GM12878 (cell line): ENCODE measurements at regions not wholly inside any gene's neighbourhood (a gene's known extent, or its start where the extent isn't known, plus 50 kb on each side); places are given as distances from the start of the nearest gene placed in this dataset.

Source experiments
- ATAC-seq: fragments of 200-7000 bp; cut with Tn5 transposase; 3 replicates; pipeline ENCODE4 v1.9.1; 2020; ENCODE audit warnings: mild to moderate bottlenecking, moderate library complexity
- BruUV-seq: library from RNA; stranded (reverse); fragments of 400-500 nt; replicated peaks from 2 replicates; lab custom pipeline; 2021; lab: Mats Ljungman, UMichigan
- CTCF ChIA-PET: fragments of 300-600 bp; sonication (Branson Sonifier 250); formaldehyde crosslinking; extraction: SDS; loops from one replicate; lab custom pipeline; 2021; ENCODE audit warnings: inconsistent platforms; lab: Yijun Ruan, JAX
- POLR2A ChIA-PET: fragments of 350-600 bp; formaldehyde crosslinking; extraction: SDS; loops from one replicate; lab custom pipeline; 2021; ENCODE audit warnings: inconsistent platforms; lab: Charles Lee
- RAD21 ChIA-PET: fragments of 300-600 bp; sonication (Branson Sonifier 250); formaldehyde crosslinking; loops from one replicate; lab custom pipeline; 2023; ENCODE audit warnings: antibody characterized with exemption; ENCODE audit not compliant: unreplicated experiment; lab: Charles Lee
- SMC1A ChIA-PET: fragments of 300-600 bp; sonication (Branson Sonifier 250); formaldehyde crosslinking; loops from one replicate; lab custom pipeline; 2023; ENCODE audit not compliant: unreplicated experiment, uncharacterized antibody; lab: Charles Lee
- DNase-seq: peaks from one replicate; pipeline ENCODE4 v3.0.0-alpha.2; 2011; ENCODE audit warnings: low read depth, low spot score
- FAIRE-seq: peaks from 3 replicates; lab custom pipeline; 2011; peaks lifted over from hg19 to GRCh38; lab: Jason Lieb, UNC
- H2AFZ ChIP-seq: 2 replicates; pipeline ENCODE4 v1.6.0; 2011; ENCODE audit warnings: low read depth, low read length, control low read depth; ENCODE audit not compliant: control insufficient read depth
- H3K27ac ChIP-seq: 2 replicates; pipeline ENCODE4 v1.5.1; 2011; ENCODE audit warnings: control low read depth; ENCODE audit not compliant: control insufficient read depth, insufficient read depth
- H3K27me3 ChIP-seq, 2 experiments: replicated peaks in 1 of 2; 2 replicates each; pipeline versions ENCODE4 v1.6.0 to v1.6.1; 2011; ENCODE audit warnings: low read length in 1 of 2; ENCODE audit not compliant: control insufficient read depth in 2 of 2, insufficient read depth in 2 of 2
- H3K36me3 ChIP-seq, 2 experiments: 2 replicates each; pipeline ENCODE4 v1.5.1; 2011; ENCODE audit warnings: low read length in 1 of 2; ENCODE audit not compliant: control insufficient read depth in 2 of 2, insufficient read depth in 2 of 2
- H3K4me1 ChIP-seq: 2 replicates; pipeline ENCODE4 v1.6.1; 2011; ENCODE audit warnings: mild to moderate bottlenecking, low read length, moderate library complexity, mixed read lengths; ENCODE audit not compliant: control insufficient read depth, insufficient read depth
- H3K4me2 ChIP-seq: 2 replicates; pipeline ENCODE4 v1.6.0; 2011; ENCODE audit warnings: control low read depth; ENCODE audit not compliant: control insufficient read depth, insufficient read depth
- H3K4me3 ChIP-seq: fragments of 200-600 bp; sonication (generic); 2 replicates; pipeline ENCODE4 v1.5.1; 2016
- H3K79me2 ChIP-seq: 2 replicates; pipeline ENCODE4 v1.6.0; 2011; ENCODE audit warnings: low read length; ENCODE audit not compliant: control insufficient read depth, insufficient read depth
- H3K9ac ChIP-seq: 2 replicates; pipeline ENCODE4 v1.8.0; 2011; ENCODE audit warnings: low read length, control low read depth, mixed read lengths; ENCODE audit not compliant: control insufficient read depth, insufficient read depth
- H3K9me3 ChIP-seq: replicated peaks from 3 replicates; pipeline ENCODE4 v1.5.1; 2011; ENCODE audit warnings: mild to moderate bottlenecking, low read length; ENCODE audit not compliant: control insufficient read depth, insufficient read depth
- H4K20me1 ChIP-seq: 2 replicates; pipeline ENCODE4 v1.6.0; 2011; ENCODE audit not compliant: control insufficient read depth, insufficient read depth
- ATF7 ChIP-seq: fragments of 450-650 bp; IDR thresholded peaks from 2 replicates; pipeline ENCODE4 v1.6.1; 2016; ENCODE audit warnings: low read depth, mild to moderate bottlenecking
- BCL11A ChIP-seq: IDR thresholded peaks from 2 replicates; pipeline ENCODE4 v1.6.1; 2011; ENCODE audit warnings: low read depth, low read length
- BHLHE40 ChIP-seq, 2 experiments: fragments of 450-650 bp in 1 of 2; IDR thresholded peaks; 2 replicates each; pipeline ENCODE4 v1.6.1; 2011 to 2017; ENCODE audit warnings: low read depth in 2 of 2, borderline replicate concordance in 1 of 2, improper control_type of control experiment in 1 of 2, low read length in 1 of 2, mild to moderate bottlenecking in 1 of 2
- CHD1 ChIP-seq: IDR thresholded peaks from 2 replicates; pipeline ENCODE4 v1.6.1; 2012; ENCODE audit warnings: low read depth, low read length, improper control_type of control experiment
- CREM ChIP-seq: IDR thresholded peaks from 2 replicates; pipeline ENCODE4 v1.6.1; 2014; ENCODE audit warnings: antibody characterized with exemption, low read depth
- JUND ChIP-seq: IDR thresholded peaks from 2 replicates; pipeline ENCODE4 v1.6.1; 2012; ENCODE audit warnings: low read depth, mild to moderate bottlenecking, low read length, improper control_type of control experiment, moderate library complexity
- MEF2B ChIP-seq: fragments of 450-650 bp; IDR thresholded peaks from 2 replicates; pipeline ENCODE4 v1.6.1; 2018; ENCODE audit warnings: mild to moderate bottlenecking, moderate library complexity; ENCODE audit not compliant: partially characterized antibody, poor library complexity, severe bottlenecking
- MXI1 ChIP-seq: fragments of 150-350 bp; IDR thresholded peaks from 2 replicates; pipeline ENCODE4 v1.6.1; 2011; ENCODE audit warnings: low read depth, mild to moderate bottlenecking, inconsistent platforms, low read length, improper control_type of control experiment
- NR2C1 ChIP-seq: fragments of 450-650 bp; IDR thresholded peaks from 2 replicates; pipeline ENCODE4 v1.6.1; 2017; ENCODE audit warnings: antibody characterized with exemption, mild to moderate bottlenecking, moderate library complexity
- PAX8 ChIP-seq: fragments of 450-650 bp; IDR thresholded peaks from 2 replicates; pipeline ENCODE4 v1.6.1; 2017; ENCODE audit warnings: mild to moderate bottlenecking, moderate library complexity
- POU2F2 ChIP-seq: IDR thresholded peaks from 3 replicates; pipeline ENCODE4 v1.6.1; 2011; ENCODE audit warnings: low read depth, mild to moderate bottlenecking, low read length, borderline replicate concordance
- RELB ChIP-seq: fragments of 450-650 bp; IDR thresholded peaks from 2 replicates; pipeline ENCODE4 v1.6.1; 2017; ENCODE audit warnings: low read depth, mild to moderate bottlenecking, moderate library complexity
- RFX5 ChIP-seq: IDR thresholded peaks from 2 replicates; pipeline ENCODE4 v1.6.1; 2011; ENCODE audit warnings: low read depth, low read length, improper control_type of control experiment
- SIN3A ChIP-seq: IDR thresholded peaks from 2 replicates; pipeline ENCODE4 v1.6.1; 2012; ENCODE audit warnings: low read depth, low read length, improper control_type of control experiment
- WGBS: methylation state at CpG from one replicate; pipeline ENCODE4 v1.1.6; 2016; ENCODE audit warnings: low lambda C conversion rate; ENCODE audit not compliant: insufficient replicate concordance, insufficient coverage; ENCODE audit errors: missing lambda C conversion rate; 5-methylcytosine and 5-hydroxymethylcytosine counted together
- in situ Hi-C: fragments of 300-500 bp; cut with MboI; formaldehyde crosslinking; loops from 9 replicates; pipeline ENCODE4 v1.14.3; 2018; ENCODE audit warnings: mixed read lengths
- intact Hi-C: fragments of 100-400 bp; cut with micrococcal nuclease; formaldehyde crosslinking; loops from one replicate; pipeline ENCODE4 v1.14.2; 2022; ENCODE audit not compliant: unreplicated experiment
- TF ChIP-seq, protein P1 (sequence below): IDR thresholded peaks from 2 replicates; pipeline ENCODE4 v1.6.1; 2012; ENCODE audit warnings: low read depth, low read length, improper control_type of control experiment

DNA sequence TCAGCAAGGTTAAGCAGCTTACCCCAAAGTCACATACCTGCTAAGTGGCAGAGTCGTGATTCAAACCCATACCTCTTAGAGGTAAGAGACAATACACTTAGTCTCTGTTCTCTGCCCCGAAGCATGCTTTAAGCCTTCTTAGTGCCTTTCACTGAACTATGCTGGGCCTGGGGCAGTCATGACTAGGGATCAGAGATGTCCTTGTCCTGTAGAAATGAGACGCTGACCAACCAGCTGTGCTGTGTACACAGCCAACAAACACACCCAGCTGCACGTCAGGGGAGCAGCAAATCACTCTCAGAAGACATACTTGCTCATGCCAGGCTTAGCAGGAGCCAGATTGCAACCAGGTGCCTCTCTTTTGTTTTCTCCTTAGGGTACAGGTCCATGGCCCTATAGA, 255.7 kb downstream of the BUD13 start:
- ATAC-seq (no peak), DNase-seq (no peak), FAIRE-seq (no peak)
- Histone ChIP-seq H3K4me3 (no peak overlapping the region), H3K36me3 (no peaks in the 10 kb centered on the region), H2AFZ (no peak overlapping the region), H3K4me2 (no peak overlapping the region)
- no peak for TF ChIP-seq POU2F2
- TF ChIP-seq, all 136 proteins: peak for 0
- H3K4me1 ChIP-seq = peaks cover 5% of the 10 kb centered on the region; the same call in 1 of the 2 replicates
- H3K9me3 ChIP-seq = no peaks in the 10 kb centered on the region
- ChIA-PET SMC1A (no interaction called here), CTCF (interaction anchor here (1.0 kb wide), 1 partner anchor 38 kb away, joined by 3 read pairs; no protein-coding TSS in a partner anchor), POLR2A (no interaction called here), RAD21 (no interaction called here)
- no TSS peak for BruUV-seq
- 27% methylated on average over 4 of the region's 4 CpGs for WGBS
- H3K9ac ChIP-seq = no peak overlapping the region
- no peaks in the 10 kb centered on the region for H3K79me2 ChIP-seq
- no peaks in the 10 kb centered on the region; a peak in 1 of 4 replicates for H3K27me3 ChIP-seq
- in situ Hi-C loops (no loop called here), intact Hi-C loops (no loop called here)
- no peak overlapping the region for H3K27ac ChIP-seq
- no peaks in the 10 kb centered on the region for H4K20me1 ChIP-seq

DNA sequence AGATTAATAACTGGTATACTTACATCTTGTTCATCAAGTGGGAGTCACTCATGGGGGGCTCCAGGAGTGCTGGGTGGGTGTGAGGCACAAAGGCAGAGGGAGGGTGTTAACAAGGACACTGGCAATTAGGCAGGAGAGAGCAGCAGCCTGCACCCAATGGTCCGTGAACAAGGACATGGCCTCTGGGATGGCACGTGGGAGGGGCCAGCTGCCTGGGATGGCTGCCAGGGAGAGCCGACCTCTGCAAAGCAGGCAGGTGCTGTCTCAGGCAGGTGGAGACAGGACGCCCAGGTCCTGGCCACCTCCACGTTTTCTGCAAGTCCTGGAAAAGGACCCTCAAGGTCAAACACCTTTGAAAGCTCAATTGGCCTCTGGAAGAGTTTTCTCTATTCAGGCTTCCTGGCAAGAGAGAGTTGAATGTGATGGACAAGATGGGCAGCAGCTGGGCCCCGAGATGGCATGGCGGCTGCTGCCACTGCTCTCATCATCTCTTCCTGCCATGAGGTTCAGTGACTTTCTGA, 257.1 kb downstream of the BUD13 start:
- BruUV-seq = no TSS peak
- Histone ChIP-seq H3K27ac (no peak overlapping the region), H3K27me3 (no peaks in the 10 kb centered on the region; a peak in 1 of 4 replicates), H3K4me1 (peaks cover 5% of the 10 kb centered on the region; the same call in 1 of the 2 replicates), H3K79me2 (no peaks in the 10 kb centered on the region), H2AFZ (no peak overlapping the region), H3K9me3 (no peaks in the 10 kb centered on the region), H3K9ac (no peak overlapping the region), H3K4me2 (no peak overlapping the region), H3K36me3 (no peaks in the 10 kb centered on the region), H3K4me3 (no peak overlapping the region), H4K20me1 (no peaks in the 10 kb centered on the region)
- SMC1A ChIA-PET = no interaction called here
- DNase-seq (no peak), ATAC-seq (no peak), FAIRE-seq (no peak)
- 22% methylated on average over 7 of the region's 7 CpGs for WGBS
- intact Hi-C loops = no loop called here
- in situ Hi-C loops = no loop called here
- POLR2A ChIA-PET = no interaction called here
- RAD21 ChIA-PET = no interaction called here
- CTCF ChIA-PET = interaction anchor here (0.7 kb wide), 1 partner anchor 212 kb away, joined by 3 read pairs; no protein-coding TSS in a partner anchor
- TF ChIP-seq JUND = no peak
- no peak for TF ChIP-seq CHD1
- no peak for TF ChIP-seq CREM
- TF ChIP-seq RFX5 = no peak
- TF ChIP-seq NR2C1 = no peak
- TF ChIP-seq, protein P1, sequence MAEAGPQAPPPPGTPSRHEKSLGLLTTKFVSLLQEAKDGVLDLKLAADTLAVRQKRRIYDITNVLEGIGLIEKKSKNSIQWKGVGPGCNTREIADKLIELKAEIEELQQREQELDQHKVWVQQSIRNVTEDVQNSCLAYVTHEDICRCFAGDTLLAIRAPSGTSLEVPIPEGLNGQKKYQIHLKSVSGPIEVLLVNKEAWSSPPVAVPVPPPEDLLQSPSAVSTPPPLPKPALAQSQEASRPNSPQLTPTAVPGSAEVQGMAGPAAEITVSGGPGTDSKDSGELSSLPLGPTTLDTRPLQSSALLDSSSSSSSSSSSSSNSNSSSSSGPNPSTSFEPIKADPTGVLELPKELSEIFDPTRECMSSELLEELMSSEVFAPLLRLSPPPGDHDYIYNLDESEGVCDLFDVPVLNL = no peak
- no peak for TF ChIP-seq MEF2B
- no peak for TF ChIP-seq BCL11A
- no peak for TF ChIP-seq PAX8
- no peak for TF ChIP-seq ATF7
- TF ChIP-seq MXI1 = no peak
- no peak for TF ChIP-seq SIN3A
- no peak for TF ChIP-seq RELB
- TF ChIP-seq BHLHE40 (IDR thresholded peaks at IDR 0.05; ENCODE audit: borderline replicate concordance in 1 of 2, low read depth in 2 of 2, low read length in 1 of 2) = no peak
